GM19025 (cell line): ENCODE measurements at regions not wholly inside any gene's neighbourhood (a gene's known extent, or its start where the extent isn't known, plus 50 kb on each side); places are given as distances from the start of the nearest gene placed in this dataset.

Experiments
- ATAC-seq: cut with Tn5 transposase; IDR thresholded peaks from one replicate; pipeline ENCODE4 v1.9.1; 2021; ENCODE audit warnings: mild to moderate bottlenecking, low read depth, moderate library complexity; ENCODE audit not compliant: unreplicated experiment

DNA sequence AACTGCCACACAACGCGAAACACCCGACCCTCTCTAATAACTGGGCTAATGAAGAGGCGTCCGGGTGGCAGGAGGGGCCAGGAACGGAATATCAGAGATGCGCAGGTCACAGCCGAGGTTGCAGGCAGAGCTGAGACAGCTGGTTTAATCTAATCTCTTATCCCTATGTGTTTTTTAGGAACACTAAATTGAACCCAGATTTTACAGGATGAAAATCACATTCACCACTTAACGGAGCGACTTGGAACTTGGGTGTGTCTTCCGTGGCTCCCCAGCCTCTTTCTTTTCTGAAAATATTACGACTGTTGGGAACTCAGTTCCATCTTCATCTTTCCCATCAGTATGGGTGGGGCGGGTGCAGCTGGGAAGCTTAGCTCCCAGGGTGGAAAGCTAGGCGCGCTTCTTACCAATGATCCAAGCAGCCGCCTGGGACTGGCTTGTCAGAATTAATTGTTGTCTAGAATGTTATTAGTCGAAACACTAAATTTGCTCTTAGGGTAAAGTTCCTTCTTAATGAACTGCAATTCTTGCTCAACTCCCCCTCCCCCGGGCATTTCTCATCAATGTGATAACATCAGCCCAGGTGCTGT is 92.5 kb downstream of the IRX2 start:
- no peak for ATAC-seq

DNA sequence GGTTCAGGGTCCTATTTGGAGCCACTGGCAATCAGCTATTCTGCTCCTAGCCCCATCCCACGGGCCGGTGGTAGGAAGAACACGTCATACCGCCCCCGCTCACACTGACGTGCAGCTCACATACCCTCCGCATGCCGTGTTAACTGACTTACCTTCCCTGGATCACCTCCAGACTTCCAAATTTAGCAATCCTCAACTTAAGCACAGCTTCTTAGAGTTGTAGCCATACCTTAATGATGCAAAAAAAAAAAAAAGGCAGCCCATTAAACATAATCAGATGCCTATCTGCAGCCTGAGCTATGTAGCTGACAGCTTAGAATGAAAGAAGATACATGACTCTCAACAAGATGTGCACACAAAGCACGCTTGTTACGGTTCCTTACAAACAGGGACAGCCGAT is 93.0 kb downstream of the IRX2 start:
- ATAC-seq, result no peak

DNA sequence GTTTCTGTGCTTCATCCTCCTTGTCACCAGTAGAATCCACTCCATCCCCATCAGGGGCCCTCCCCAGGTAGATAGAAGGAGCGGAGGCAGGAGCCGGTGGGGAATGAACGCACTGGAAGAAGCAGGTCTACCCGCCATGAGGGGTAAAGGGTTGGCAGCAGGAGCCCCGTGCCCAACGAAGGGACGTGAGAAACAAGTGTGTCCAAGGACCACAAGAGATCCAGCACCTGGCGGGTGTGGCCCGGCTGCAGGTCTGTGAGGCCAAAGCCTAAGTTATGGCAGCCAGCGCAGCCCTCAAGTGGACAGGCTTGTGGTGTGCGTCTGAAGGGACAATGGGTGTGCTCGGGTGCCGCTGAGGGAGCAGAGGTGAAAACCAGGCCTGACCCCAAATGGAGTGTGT is 94.3 kb downstream of the IRX2 start:
- no peak for ATAC-seq

DNA sequence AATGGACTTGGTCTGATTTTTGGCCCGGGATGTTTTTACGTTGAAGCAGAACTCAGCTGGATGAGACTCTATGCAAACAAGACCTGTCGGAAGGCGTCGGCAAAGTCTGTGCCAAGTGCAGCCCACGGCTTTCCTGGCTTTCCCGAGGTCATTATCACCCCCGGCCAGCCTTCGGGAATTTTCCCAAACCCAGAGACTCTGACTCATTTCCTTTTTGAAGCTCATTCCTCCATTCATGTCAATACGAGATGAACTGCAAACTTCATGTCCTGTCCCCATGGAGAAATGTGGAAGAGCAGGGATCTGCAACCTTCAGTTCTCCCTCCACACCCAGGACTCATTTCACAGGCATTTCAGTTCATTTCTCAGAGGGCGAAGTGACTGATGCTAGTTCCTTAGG is 95.3 kb downstream of the IRX2 start:
- no peak for ATAC-seq

DNA sequence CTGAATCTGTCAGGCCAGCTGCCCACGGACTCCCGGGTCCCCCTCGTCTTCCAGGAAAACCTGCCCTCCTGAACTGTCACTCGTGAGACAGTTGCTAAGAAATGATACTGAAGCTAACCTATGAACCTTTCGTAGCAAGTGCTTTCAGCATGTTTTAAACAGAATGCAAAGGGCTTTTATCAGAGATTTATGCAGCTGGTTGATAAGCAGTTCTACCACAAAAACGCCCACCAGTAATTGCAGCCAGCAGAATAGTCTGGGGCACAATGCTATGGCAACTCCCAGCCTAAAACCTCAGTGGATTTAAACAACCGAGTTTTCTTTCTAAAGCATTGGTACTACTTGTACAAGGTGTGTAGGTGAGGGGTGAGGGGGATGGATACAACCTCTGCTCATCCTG is 97.5 kb downstream of the IRX2 start:
- ATAC-seq, result no peak

DNA sequence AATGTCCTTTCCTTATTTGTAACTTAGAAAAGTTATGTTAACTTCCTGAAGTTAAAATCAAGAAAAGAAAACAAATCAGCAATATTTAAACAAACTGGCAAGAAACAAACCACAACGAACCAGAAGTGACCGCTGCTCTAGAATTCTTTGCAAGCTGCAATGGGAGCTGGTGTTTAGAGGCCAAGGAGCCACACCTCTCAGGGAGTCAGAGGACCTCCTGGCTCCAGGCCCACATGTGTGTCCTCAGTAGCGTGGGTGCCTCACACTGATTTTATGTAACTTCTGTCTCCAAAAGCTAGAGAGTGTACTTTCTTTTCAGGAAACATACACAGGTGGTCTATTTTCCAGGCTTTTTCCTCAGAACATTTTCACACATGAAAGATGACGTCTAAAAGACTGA is 100.4 kb downstream of the IRX2 start:
- no peak for ATAC-seq

DNA sequence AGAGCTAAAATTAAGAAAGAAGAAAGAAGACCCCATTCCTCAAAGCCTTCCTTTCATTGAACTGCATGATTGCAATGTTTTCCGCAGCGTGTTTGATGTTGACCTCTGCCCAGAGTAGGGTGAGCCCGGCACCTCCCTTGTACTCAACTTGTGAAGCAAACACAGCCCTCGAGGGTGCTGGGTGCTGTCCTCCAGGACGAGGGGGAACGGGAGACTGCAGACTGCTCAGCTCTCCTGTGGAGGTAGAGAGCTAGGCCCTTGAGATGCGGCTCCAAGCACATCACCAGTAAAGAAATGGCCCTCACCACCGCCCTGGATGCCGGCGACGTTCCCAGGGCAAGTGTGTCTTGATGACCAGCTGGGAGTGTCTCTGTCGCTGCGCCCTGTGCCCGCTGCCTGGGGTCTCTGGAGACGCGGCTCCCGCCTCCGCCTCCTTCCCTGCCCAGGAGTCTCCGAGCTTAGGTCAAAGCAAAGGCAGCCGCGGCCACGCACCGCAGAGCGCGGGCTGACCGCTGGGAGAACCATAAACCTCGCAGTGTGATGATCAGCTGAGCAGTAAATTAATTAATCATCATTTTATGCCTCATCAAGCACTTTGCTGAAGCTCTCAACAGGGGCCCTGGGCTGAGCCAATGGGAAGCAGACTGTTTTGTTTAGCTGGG is 108.7 kb downstream of the IRX2 start:
- no peak for ATAC-seq

DNA sequence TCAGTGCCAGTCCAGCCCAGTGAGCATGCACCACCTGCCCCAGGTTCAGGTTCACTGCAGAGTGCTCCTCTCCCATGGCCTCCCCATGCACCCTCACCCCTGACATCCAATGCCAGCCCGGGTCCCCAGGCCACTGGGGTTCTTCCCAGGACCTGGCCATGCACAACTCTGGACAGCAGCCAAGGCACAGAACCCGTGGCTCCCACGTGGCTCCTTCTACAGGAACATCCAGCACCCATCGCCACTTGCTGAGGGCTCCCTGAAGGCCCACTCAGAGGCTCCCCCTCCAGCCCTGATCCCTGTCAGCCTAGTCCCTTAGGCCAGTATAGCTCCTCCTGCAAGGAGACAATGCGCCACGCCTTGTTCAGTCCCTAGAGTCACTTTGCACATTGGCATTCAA is 110.8 kb downstream of the IRX2 start:
- no peak for ATAC-seq

DNA sequence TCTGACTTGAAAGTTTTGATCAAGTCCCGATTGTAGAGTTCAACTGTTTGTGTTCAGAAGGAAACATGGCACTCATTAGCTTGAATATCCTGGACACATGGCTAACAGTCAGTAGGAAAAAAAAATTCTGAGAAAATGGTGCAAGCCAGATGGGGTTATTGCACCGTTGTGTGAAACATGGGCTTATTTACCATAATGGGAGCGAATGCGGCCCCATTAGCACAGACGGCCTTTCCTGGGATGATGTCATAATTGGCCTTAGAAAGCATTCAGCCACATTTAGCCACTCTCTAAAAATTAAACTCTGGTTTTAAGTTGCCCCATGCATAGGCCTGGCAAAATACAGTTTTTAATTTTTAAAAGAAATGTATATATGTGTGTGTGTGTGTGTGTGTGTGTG is 112.1 kb downstream of the IRX2 start:
- no peak for ATAC-seq

DNA sequence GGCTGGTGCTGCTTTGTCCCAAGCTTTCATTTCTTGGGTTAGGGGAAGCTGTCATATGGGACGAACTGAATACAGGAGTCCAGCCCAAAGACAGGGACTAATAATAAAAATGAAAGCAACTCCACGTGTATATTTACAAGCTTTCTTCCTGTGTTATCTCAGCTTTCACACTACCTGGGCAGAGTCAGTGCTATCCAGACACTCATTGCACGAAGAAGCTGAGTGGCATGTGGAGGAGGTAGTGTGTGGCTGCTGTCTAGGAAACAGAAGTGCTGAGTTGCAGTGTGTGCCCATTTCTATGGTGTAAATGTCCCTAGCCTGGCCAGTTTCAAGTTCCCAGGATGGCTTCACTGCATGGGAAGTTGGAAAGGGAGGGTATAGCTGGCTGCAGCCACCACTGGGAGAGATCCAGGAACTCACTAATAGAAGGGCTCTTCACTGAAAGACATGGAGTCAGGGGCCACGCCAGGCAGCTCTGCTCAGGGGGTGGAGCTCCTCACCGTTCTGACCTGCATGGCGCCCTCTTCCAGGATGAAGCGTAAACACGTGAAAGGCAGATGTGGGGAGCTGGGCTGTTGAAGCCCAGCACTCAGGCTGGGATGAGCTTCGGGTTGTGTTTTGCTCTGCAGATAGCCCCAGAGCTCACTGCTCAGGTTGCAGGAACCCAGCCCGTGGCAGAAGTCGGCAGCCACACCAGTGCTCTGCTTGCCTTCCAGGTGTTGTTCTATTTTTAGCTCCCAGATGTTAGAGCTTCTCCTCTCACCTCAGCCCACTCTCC is 116.9 kb downstream of the IRX2 start:
- ATAC-seq, result no peak

DNA sequence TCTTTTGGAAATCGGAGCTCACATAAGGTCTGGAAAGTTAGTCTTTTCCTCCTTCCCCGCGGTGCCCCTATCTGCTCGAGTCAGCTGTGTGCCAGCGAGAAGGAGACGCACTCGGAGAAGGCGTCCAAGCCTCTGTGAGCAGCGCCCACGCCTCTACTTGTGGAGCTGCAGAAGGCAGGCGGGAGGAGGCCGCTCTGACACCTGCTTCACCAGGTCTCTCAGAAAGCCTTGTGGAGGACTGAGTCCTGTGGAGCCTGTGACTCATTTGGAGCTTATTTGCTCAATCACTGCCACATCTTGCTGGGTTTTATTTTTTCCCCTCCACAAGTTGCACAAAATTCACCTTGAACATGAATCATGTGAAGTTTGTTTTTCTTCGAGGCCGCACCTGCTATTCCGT is 117.5 kb downstream of the IRX2 start:
- no peak for ATAC-seq

DNA sequence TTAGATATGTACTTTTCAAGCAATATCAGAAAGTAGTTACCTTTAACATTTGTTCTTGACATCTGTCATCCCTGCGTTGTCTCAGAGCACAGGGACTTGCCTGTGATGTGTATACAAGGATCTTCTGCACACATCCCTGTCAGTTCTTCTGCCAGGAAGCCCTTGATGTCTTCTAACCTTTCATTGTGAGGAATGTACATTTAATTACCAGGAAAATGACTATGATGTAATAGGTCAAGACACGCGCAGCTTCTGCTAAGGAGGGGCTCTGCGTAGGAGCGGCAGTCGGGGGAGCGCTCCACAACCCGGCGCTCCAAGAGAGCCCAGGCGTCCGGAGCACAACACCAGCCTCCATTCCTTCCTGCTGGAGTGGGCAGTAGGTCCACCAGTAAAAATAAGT is 119.7 kb downstream of the IRX2 start:
- no peak for ATAC-seq

DNA sequence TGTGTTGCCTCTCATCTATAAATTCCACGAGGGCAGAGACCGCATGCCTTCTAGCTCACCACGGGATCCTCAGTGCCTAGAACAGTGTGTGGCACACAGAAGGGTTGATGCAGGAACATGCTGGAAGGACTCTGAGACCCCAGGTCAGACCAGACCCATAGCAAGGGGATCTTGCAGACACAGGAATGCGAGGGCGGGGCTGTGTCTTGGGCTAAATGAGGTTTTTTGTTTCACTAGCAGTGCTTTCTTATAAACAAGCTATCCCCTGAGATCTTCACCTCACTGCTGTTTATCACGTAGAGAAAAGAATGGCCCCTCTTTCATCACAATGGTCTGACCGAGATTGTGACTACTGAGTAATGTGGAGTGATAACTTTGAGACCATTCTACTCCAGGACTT is 122.4 kb downstream of the IRX2 start:
- ATAC-seq, result no peak

DNA sequence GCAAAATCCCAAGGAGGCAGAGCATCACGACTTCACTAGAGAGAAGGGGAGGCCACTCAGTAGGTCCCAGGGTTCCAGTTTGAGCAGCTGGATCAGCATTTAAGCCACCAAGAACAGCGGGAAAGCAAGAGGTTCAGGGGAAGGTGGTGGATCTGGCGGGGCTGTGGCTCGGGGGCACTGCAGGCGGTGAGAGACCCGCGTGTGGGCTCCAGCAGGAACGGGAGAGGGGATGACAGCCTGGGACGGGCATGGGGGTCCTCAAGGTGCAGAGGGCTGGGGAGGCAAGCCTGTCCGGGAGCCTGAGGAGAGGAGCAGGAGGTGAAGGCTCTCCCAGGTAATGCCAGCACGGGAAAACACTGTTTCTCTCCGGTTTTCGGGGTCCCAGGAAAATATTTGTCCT is 123.6 kb downstream of the IRX2 start:
- ATAC-seq, result no peak

DNA sequence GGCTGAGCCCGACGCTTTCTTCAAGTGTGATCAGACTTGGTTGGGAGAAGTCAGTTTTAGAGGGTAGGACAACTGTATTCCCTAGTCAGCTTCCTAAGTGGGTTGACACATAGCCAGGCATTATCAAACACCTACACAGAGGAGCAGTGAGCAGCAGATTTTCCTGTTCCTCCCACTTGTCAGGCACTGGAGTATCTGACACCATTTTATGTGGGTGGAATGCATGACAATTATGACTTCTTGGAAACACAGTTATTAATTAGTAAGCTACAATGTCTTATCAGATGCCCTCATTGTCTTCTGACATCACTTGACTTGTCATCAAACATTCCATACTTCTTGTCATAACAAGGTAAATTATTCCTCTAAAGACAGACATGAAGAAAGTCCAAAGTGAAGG is 124.9 kb downstream of the IRX2 start:
- ATAC-seq, result no peak

DNA sequence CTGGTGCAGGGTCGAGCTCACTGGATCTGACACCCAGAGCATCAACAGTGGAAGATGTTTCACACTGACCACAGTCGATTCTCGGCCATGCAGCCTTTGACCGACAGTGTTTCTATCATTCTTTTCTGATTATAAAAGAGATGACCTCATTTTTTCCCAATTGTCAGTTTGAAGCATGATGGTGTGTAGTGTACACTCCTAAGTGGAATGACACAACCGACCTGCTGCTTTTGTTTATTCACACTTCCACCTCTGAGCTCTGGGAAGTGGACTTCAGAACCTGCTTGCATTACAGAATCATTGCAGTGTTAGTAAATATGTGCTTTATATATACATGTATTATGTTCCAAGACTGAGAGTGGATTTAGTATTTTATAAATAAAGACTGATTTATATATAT is 128.6 kb downstream of the IRX2 start:
- ATAC-seq, result no peak

DNA sequence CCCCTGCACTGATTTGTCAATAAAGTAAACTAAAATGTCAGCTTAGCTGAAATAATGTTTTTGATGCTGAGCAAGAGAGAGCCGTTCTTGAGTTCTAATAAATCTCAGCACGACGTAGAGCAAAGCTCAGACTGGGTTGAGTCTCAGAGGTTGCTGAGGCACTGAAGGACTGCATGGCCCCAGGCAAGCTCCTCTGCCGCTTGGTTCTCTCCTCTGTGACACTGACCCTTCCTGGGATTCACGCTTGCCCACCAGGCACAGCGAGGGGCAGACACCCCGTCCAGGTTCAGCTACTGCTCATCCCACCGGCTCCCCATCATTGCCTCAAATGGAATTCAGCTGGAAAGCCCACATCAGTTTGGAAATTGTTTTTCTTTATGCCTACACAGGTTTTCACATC is 129.8 kb downstream of the IRX2 start:
- ATAC-seq, result no peak

DNA sequence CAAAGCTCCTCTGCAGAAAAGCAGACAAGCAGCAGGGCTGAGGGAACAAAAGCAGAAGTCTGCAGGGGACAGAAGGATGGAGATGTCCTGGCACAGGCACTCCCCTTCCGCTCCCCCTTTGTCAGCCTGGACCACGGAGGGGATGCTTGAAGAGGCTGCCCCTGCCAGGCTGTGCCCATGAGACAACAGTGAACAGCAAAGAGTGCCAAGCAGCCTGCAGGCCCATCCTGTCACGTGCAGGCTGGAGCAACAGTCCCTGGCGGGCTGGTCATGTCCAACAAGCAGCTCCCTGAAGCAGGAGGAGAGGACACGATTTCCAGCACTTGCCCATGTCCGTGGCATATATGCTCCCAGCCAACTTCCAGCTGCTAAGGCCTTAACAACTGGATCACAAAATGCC is 132.3 kb downstream of the IRX2 start:
- ATAC-seq, result no peak

DNA sequence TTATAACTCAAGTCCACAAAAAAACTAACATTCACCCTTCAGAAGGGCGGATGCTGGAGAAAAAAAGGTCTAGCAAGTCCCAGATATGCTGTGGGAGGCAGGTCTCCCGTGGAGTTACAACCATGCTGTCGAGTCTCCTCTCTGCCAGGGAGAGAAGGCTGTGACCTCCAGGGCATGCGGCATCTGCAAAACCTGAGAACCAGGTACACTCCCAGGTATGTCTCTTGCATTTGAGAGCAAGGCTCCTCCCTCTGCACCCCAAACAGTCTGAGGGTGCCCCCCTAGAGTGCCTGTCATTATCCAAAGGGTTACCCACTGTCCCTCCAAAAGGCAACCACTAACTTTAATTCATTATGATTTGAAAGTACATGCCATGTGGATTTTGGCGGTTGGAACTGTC is 134.0 kb downstream of the IRX2 start:
- no peak for ATAC-seq

DNA sequence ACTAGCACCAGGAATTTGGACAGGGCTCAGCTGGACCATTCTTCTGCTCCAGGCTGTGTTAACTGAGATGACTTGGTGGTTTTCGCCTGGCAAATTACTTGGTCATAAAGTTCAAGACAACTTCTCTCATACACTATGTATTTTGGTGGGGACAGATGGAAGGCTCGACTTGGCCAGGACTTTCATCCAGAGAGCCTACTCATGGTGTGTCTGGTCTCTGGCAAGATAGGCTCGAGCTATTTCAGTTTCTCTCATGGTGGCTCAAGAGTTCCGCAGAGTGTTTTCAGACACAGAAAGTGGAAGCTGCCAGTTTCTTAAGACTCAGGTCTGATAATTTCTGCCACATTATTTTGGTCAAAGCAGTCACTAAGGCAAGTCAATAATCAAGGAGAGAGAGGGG is 135.6 kb downstream of the IRX2 start:
- no peak for ATAC-seq

DNA sequence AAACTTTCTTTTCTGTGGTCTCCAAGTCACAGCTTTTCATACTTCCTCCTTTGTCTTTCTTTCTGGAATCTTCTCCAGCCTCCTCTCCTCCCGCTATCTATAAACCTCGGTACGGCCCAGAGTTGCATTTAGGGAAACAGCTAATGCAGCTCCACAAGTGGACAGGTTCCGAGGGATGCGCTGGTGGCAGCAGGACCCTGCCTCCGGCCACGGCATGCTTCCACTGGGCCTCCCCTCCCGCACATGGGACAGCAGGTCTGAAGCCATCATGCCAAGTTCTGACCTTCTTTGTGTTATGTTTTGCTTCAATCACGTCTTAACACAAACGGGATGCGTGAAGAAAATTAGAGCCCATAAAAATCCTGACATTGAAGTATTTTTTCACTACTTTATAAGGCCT is 136.9 kb downstream of the IRX2 start:
- no peak for ATAC-seq

DNA sequence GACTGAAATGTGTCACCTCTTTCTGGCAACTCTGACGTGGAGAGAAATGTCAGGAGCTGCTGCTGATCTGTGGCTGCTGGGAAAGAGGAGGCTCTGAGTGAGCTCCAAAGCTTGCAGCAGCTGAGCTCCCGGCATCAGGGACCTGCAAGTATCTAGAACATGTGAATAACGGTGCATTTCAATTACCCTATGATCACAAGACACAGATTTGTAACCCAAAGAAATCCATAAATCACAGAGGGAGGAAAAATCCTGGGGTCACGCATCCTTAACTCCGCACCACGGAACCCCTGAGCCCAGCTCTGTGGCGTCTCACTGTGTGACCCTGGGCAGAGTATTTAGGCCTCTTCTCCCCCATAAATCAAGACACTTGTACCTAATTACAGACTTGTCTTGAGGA is 139.8 kb downstream of the IRX2 start:
- no peak for ATAC-seq
